ENCODE measurements at regions not wholly inside any gene's neighbourhood (a gene's known extent, or its start where the extent isn't known, plus 50 kb on each side); places are given as distances from the start of the nearest gene placed in this dataset.

DNA sequence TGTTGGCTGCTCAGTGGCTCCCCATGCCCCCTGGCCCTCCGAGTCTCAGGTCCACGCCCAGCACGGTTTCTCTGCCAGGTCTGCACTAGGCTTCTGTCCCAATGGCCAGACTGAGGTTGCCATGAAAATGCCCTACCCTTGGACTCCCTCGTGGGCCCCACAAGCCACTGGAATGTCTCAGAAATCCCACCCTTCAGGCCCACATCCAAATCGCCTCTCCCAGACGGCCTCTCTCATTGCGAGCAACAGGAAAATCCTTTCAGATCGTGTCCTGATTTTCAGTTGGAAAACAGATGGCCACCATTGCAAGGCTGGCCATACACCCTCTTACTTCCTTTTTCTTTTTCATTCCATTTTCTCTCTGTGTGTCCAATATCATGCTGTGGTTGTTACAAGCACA is 77.3 kb downstream of the IRF2BPL start:
- no peak for DNase-seq (ENCODE audit: low spot score)
- intact Hi-C loops (cut with DNase I): no loop called here

GRCh38 chr14:76950055-76951020 is 78.2 kb downstream of the IRF2BPL start:
- no peak for DNase-seq (ENCODE audit: low spot score)
- intact Hi-C loops (cut with DNase I): no loop called here

- intact Hi-C loops (cut with DNase I): no loop called here
- DNase-seq (ENCODE audit: low spot score): no peak
These were observed 79.5 kb downstream of the IRF2BPL start for GRCh38 chr14:76948976-76949375.

DNA sequence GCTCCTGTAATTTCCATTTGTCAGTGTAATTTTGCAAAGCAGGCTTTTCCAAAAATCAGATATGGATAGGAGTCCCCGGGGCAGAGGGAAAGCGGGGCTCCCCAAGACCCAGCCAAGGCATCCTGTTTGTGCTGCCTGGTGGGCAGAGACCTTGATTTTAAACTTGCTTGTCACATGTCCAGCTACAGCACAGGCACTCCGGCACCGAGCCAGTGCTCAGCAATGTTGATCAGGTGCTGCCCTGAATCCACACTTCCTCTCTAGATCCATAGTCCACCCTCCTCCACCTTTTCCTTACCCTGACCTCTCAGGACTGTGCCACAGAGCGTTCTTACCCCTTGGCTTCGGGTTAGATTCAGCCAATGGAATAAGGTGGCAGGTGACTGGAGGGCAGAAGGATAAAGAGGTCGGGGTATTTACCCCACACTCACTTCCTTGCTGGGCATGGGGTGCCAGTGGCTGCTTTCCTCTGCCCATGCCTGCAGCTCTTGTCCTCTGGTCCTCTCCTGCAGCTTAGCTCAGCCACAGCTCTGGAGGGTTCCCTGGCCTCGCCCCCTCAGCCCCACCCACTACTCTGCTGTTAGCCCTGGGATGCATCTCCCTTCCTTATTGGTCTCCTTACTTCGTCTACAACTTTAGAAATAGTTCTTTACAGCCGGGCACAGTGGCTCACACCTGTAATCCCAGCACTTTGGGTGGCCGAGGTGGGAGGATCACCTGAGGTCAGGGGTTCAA is 80.1 kb downstream of the IRF2BPL start:
- DNase-seq (ENCODE audit: low spot score): no peak
- intact Hi-C loops (cut with DNase I): no loop called here

- no peak for DNase-seq (ENCODE audit: low spot score)
- intact Hi-C loops (cut with DNase I): loop anchor here (2.0 kb wide), 2 partner anchors 27 to 105 kb away; no protein-coding TSS in a partner anchor
These were observed 80.7 kb downstream of the IRF2BPL start for GRCh38 chr14:76947838-76948184.

DNA sequence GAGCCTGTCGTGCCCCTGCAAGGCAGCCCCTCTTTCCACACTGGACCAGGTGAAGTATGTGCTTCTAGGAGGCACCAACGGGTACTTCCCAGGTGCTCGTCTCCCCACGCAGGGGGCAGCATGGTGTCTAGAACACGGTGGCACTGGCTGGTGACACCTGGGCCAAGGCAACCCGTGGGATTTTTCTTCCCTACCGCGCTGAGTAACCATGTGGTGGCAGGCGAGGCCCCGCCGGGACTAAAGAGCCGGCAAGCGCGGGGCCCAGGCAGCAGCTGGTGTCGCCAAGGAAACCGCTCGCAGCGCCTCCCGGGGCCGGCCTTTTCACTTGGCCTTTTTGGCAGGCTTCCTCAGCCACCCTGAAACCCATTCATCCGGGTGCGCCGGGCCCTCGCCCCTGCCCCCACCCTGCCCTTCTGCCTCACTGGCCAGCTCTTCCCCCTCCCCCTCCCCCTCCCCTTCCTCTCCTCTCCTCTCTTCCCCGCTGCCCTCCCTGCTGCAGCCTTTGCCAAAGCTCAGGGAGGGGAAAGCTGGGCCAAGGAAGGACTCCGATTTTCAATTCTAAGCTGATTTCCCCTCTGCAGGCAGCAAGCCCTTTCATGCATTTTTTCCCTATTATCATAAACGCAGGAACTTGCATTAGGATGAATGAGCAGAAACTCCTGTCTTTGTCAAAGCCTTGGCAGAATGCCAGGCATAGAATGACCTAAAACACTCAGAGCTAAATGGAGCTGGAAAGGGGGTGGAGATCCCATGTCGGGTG is 81.2 kb downstream of the IRF2BPL start:
- intact Hi-C loops (cut with DNase I): loop anchor here (2.0 kb wide), 2 partner anchors 26 to 106 kb away; no protein-coding TSS in a partner anchor
- DNase-seq (ENCODE audit: low spot score): peak; percentile 93

- intact Hi-C loops (cut with DNase I): loop anchor here (2.0 kb wide), 2 partner anchors 26 to 106 kb away; no protein-coding TSS in a partner anchor
- no peak for DNase-seq (ENCODE audit: low spot score)
These were observed 81.8 kb downstream of the IRF2BPL start for GRCh38 chr14:76946753-76947077.

GRCh38 chr14:76943072-76943471 is 85.4 kb downstream of the IRF2BPL start:
- no peak for DNase-seq (ENCODE audit: low spot score)
- intact Hi-C loops (cut with DNase I): no loop called here

DNA sequence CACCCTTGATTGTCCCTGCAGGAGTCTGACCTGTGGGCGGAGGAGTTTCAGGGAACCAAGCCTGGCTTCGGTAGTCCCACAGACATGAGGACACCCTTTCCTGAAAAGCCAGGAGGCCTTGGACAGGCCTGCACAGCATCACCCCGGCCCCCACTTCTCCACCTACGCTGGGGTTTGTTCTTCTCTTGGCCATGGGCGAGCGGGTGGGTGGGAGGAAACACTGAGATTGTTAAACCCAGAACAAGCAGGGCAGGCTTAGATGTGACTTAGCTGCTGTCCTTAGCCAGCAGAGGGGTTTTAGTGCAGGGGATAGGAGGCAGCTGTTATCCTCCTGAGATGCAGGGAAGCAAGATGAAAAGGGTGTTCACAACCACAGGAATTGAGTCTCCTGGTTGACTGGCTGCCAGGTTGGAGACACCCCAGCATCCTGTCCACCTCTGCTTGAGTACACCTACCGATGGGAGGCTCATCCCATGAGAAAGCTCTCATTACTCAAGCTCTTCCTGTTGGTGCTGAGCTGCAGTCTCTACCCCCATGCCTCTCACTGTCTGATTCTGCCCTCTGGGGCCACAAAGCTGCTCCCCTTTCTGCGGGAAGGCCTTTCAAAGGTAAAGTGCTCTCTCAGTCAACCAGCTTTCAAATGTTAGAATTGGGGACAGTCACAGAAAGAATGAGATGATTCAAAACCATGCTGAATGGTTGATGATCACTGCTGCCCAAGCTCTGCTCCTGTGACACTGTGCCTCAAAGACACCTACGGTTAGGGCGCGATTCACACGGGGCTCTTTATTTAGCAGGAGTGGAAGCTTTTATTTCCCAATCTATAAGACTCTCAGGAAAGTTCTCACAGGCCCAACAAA is 86.3 kb downstream of the IRF2BPL start:
- intact Hi-C loops (cut with DNase I): no loop called here

DNA sequence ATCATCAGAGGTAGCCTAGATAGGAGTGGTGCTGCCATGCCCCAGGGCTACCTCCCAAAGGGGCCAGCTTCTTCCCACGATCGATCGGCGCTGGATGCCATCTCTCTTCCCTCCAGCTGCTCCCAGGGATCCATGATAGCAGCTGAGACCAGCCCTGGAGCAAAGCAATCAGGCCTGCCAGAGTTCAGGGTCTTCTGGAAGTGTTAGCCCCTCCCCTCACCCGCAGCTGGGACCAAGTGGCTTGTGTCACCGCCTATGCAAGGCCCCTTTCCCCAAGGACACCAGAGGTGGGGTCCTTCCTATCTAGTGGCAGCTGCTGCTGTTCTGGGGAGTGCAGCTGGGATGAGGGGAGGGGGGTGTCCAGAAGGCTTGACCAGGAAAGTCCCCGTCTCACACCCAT is 87.0 kb downstream of the IRF2BPL start:
- intact Hi-C loops (cut with DNase I): no loop called here
- DNase-seq (ENCODE audit: low spot score): no peak

More for the DNA sequence above, 86.3 kb downstream of the IRF2BPL start:
- DNase-seq (ENCODE audit: low spot score): no peak

GRCh38 chr14:76940021-76940760 is 88.3 kb downstream of the IRF2BPL start:
- DNase-seq (ENCODE audit: low spot score): no peak
- intact Hi-C loops (cut with DNase I): no loop called here

- no peak for DNase-seq (ENCODE audit: low spot score)
- intact Hi-C loops (cut with DNase I): no loop called here
These were observed 89.3 kb downstream of the IRF2BPL start for GRCh38 chr14:76939015-76939742.

DNA sequence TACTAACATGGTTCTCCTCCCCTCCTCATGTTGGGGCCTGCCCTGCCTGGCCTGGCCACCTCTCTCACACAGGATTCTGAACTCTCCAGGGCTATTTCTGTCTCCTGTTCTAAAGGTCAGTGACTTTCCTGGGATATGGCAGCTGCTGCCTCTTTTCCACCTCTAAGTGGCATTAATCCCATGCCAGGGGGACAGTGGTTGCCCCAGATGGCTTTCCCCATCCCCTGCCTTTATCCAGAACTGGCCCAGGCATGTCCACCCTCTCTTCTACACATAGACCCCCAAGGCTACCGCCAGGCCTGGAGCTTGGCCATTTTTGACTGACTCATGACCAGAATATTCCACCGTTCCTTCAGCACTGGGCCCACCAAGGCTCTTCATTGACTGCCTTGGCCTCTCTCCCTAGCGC is 90.4 kb downstream of the IRF2BPL start:
- intact Hi-C loops (cut with DNase I): no loop called here
- no peak for DNase-seq (ENCODE audit: low spot score)

DNA sequence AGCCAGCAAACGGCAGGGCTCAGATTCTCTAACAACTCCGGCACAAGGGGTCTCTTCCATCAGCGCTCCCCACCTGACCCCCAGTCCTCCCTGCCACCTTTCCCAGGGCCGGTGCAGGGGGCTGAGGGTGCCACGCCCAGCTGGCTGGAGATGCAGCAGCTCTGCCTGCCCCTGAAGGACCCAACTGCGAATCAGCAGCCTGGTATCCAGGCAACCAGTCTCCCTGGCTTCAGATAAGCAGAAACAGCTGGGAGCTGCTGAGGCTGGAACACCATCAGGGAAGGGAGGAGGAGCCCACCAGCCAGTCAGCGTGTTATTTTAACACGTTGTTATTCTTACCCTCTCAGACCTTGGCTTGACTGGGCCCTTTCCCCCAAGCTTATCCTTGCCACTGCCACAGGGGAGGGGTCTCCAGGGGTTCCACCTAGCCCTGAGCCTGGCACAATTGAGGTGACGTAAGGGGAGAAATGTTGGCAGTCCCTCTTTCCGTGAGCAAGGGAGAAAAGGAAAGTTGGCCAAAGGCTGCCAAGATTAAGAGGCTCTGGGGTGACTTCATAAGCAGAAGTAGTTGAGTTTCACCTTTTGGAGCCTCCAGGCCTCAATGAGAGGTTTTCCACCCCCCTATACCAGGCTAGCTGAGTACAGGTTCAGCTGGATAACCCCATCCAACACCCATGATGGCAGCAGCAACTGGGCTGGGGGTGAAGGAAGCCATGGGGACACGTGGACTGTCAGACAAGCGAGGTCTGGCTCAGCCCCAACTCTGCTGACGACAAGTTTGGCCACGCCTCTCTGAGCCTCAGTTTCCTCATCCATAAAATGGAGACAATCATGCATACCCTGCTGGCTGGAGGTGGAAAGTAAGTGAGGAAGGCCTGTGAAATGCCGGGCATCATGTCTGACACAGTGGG is 91.1 kb downstream of the IRF2BPL start:
- intact Hi-C loops (cut with DNase I): no loop called here
- no peak for DNase-seq (ENCODE audit: low spot score)

DNA sequence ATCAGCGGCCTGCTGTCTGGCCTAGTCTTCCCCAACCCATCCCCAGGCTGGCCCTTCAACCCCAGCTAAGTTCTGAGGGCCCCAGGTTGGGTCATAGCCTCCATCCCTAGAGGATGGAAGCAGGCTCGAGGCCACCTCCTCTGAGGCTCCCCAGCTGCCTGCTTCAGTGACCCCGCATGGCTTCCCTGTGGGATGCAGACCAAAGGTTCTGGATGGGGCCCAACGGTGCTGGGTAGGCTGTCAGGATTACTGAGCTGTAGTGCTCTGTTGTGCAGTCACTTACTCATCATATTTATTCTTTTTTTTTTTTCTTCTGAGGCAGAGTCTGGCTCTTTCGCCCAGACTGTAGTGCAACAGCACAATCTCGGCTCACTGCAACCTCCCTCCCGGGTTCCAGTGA is 92.0 kb downstream of the IRF2BPL start:
- intact Hi-C loops (cut with DNase I): no loop called here
- DNase-seq (ENCODE audit: low spot score): no peak

GRCh38 chr14:76933515-76933914 is 95.0 kb downstream of the IRF2BPL start:
- DNase-seq (ENCODE audit: low spot score): no peak
- intact Hi-C loops (cut with DNase I): no loop called here

Data from cardiac septum (tissue), 1 donor.